GM23338 (cell line): ENCODE measurements at regions not wholly inside any gene's neighbourhood (a gene's known extent, or its start where the extent isn't known, plus 50 kb on each side); places are given as distances from the start of the nearest gene placed in this dataset.

Experiments used
- CTCF ChIP-seq, 2 experiments: fragments of 200-600 bp in 1 of 2; sonication (generic) in 1 of 2; conservative IDR thresholded peaks; 2 replicates each; pipeline versions ENCODE4 v1.5.1 to v1.6.1; 2016 to 2017; ENCODE audit warnings: antibody characterized with exemption in 2 of 2, low read depth in 2 of 2, mild to moderate bottlenecking in 2 of 2, moderate library complexity in 1 of 2
- EZH2phosphoT487 ChIP-seq: fragments of 200-600 bp; sonication (generic); IDR thresholded peaks from one replicate; pipeline ENCODE4 v1.8.1; 2018; ENCODE audit warnings: antibody characterized with exemption; ENCODE audit not compliant: unreplicated experiment
- POLR2AphosphoS5 ChIP-seq: IDR thresholded peaks from 2 replicates; pipeline ENCODE4 v1.6.1; 2016; ENCODE audit warnings: antibody characterized with exemption, low read depth
- ZNF331 ChIP-seq: fragments of 250-450 bp; sonication (Bioruptor Pico); IDR thresholded peaks from 2 replicates; pipeline ENCODE4 v1.5.0; 2020; ENCODE audit warnings: low read depth, mild to moderate bottlenecking, moderate library complexity

- TF ChIP-seq CTCF (conservative IDR thresholded peaks at IDR 0.05; ENCODE audit: low read depth in 2 of 2): no peak
- no peak for TF ChIP-seq EZH2phosphoT487
- TF ChIP-seq POLR2AphosphoS5: no peak
- no peak for TF ChIP-seq ZNF331 (CRISPR knock-in tag)
These were observed 531.5 kb downstream of the RNF144A start for GRCh38 chr2:7448578-7449264.
